Astrocyte of the spinal cord (primary cell): ENCODE measurements at regions not wholly inside any gene's neighbourhood (a gene's known extent, or its start where the extent isn't known, plus 50 kb on each side); places are given as distances from the start of the nearest gene placed in this dataset.
A peak's percentile ranks its signal among the peaks of the same experiment; 100 is the strongest.
"Not testable (repeated sequence)": the region's sequence is repeated elsewhere in the genome, so short reads cannot be mapped to it uniquely, and the experiment has no call there.

Experiments
- DNase-seq: peaks from one replicate; pipeline ENCODE4 v3.0.0; 2011; ENCODE audit warnings: low read depth, low spot score
- H3K4me3 ChIP-seq: 2 replicates; pipeline ENCODE4 v1.5.1; 2011; ENCODE audit warnings: low read depth, mild to moderate bottlenecking, low read length, moderate library complexity
- in situ Hi-C: cut with HindIII; loops from 2 replicates; pipeline ENCODE4 v1.10.0; 2017; ENCODE audit warnings: low sequenced_read_pairs
- TF ChIP-seq, protein P1 (sequence below): IDR thresholded peaks from 2 replicates; pipeline ENCODE4 v1.5.1; 2012; ENCODE audit warnings: low read depth, mild to moderate bottlenecking, low read length, inconsistent platforms

DNA sequence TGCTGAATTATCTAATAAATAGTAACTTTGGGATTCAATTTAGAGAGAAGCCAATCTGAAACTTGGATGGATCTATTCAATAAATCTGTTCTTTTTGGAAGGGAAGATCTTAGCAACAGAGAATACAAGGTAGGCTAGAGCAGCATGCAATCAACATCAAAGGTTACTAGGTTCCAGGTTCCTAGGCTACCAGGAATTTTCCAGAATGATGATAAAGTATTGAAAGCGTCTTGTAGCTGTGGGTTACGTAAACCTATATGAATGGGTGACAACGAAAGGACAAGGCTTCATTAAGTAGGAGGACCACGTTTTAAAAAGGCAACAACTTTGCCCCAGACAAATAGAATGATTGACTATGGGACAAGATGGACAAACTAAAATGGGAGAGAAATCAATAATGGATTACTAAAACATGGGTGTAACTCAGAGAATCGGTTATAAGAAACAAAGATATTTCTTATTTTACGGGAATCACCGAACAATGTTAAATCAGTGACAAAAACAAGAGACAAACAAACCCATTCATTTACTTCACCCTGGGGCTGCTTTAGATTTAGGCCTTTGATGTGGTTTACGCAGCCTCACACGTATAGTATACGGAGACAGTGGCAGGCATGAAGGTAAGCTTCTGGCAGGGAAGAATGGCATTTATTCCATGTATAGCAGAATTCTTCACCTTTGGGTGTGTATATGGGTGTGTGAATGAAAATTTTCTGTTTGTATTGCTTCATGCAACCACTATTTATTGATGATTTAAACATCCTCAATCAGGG, 732.6 kb upstream of the PABPC4L start:
- no peak overlapping the region for H3K4me3 ChIP-seq
- DNase-seq: no peak
- TF ChIP-seq, protein P1, sequence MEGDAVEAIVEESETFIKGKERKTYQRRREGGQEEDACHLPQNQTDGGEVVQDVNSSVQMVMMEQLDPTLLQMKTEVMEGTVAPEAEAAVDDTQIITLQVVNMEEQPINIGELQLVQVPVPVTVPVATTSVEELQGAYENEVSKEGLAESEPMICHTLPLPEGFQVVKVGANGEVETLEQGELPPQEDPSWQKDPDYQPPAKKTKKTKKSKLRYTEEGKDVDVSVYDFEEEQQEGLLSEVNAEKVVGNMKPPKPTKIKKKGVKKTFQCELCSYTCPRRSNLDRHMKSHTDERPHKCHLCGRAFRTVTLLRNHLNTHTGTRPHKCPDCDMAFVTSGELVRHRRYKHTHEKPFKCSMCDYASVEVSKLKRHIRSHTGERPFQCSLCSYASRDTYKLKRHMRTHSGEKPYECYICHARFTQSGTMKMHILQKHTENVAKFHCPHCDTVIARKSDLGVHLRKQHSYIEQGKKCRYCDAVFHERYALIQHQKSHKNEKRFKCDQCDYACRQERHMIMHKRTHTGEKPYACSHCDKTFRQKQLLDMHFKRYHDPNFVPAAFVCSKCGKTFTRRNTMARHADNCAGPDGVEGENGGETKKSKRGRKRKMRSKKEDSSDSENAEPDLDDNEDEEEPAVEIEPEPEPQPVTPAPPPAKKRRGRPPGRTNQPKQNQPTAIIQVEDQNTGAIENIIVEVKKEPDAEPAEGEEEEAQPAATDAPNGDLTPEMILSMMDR: no peak
- in situ Hi-C loops: no loop called here

DNA sequence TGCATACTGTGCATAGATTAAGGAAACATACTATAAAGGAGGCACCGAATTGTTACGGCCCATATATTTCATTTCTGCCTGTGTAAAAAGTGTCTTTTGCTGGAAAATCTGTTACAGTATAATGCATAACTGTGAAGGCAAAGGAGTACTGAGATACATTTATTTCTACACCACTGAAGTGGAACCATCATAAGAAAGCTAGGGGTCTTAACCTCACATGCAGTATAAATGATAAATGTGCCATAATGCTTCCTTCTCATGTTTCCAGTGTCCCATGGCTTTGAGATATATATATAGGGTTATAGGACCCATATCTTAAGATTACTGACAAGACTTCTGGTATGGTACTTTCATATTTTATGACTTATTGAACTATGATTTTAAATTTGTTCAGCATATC, 713.8 kb upstream of the PABPC4L start:
- no peak overlapping the region for H3K4me3 ChIP-seq
- no peak for DNase-seq
- TF ChIP-seq, protein P1: no peak
- in situ Hi-C loops: no loop called here

DNA sequence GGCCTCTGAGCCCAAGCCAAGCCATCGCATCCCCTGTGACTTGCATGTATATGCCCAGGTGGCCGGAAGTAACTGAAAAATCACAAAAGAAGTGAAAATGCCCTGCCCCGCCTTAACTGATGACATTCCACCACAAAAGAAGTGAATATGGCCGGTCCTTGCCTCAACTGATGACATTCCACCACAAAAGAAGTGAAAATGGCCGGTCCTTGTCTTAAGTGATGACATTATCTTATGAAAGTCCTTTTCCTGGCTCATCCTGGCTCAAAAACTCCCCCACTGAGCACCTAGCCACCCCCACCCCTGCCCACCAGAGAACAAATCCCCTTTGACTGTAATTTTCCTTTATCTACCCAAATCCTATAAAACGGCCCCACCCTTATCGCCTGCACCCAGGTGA, 712.7 kb upstream of the PABPC4L start:
- DNase-seq, in situ Hi-C loops, H3K4me3 ChIP-seq: not testable (repeated sequence)

DNA sequence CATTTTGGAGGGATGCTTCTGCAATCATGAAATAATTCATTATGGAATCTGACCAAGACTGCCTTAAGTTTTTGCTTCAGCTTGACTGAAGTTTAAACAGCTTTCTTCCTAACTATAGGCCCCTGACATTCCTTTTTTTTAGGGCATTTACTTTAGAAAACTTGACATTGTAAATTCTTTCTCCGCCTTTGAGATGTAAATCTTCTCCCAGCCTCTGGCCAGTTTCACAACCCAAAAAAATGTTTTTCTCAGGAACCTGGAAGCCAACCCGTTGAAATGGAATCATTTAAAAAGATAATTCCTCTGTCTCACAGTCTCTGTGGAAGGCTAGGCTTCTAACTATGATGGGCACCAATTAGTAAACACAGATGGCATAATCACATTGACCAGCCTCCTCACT, 710.4 kb upstream of the PABPC4L start:
- no peak for DNase-seq
- in situ Hi-C loops: no loop called here
- no peak overlapping the region for H3K4me3 ChIP-seq
- TF ChIP-seq, protein P1: no peak

DNA sequence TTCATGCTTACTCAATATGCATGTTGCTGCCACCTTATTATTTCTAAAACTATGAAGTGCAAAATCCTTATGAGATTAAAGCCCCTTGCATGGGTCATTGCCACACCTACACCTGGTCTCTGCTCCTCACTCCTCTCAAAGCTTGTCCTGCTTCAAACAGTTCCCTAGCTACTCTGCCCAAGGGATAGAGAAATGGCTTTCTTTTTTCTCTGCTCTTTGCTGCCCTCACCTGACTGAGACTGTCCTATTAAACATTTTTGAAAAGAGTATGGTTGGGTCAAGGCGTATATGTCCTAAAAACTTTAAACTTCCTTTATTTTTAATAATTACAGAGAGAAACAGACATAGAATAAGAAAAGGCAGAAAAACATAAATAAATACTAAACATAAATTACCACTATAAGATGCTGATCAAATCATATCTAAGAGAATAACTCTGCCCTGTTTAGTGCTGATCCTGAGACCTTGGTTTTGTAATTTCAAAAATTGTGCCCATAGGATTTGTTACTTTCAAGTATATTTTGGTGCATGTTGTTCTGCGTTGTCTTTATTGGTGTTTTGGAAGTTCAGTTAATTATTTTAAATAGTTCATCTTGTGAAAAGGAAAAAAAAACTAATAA, 704.9 kb upstream of the PABPC4L start:
- in situ Hi-C loops: no loop called here
- DNase-seq: peak; percentile 28
- H3K4me3 ChIP-seq: no peak overlapping the region
- TF ChIP-seq, protein P1: peak; percentile 44

- TF ChIP-seq, protein P1: no peak
- DNase-seq: no peak
- H3K4me3 ChIP-seq: no peak overlapping the region
- in situ Hi-C loops: no loop called here
These were observed 703.5 kb upstream of the PABPC4L start for GRCh38 chr4:134905061-134905460.

- in situ Hi-C loops: no loop called here
- TF ChIP-seq, protein P1: no peak
- DNase-seq: no peak
- no peak overlapping the region for H3K4me3 ChIP-seq
These were observed 686.6 kb upstream of the PABPC4L start for GRCh38 chr4:134888156-134888555.
